ENCODE measurements at regions not wholly inside any gene's neighbourhood (a gene's known extent, or its start where the extent isn't known, plus 50 kb on each side); places are given as distances from the start of the nearest gene placed in this dataset.

DNA sequence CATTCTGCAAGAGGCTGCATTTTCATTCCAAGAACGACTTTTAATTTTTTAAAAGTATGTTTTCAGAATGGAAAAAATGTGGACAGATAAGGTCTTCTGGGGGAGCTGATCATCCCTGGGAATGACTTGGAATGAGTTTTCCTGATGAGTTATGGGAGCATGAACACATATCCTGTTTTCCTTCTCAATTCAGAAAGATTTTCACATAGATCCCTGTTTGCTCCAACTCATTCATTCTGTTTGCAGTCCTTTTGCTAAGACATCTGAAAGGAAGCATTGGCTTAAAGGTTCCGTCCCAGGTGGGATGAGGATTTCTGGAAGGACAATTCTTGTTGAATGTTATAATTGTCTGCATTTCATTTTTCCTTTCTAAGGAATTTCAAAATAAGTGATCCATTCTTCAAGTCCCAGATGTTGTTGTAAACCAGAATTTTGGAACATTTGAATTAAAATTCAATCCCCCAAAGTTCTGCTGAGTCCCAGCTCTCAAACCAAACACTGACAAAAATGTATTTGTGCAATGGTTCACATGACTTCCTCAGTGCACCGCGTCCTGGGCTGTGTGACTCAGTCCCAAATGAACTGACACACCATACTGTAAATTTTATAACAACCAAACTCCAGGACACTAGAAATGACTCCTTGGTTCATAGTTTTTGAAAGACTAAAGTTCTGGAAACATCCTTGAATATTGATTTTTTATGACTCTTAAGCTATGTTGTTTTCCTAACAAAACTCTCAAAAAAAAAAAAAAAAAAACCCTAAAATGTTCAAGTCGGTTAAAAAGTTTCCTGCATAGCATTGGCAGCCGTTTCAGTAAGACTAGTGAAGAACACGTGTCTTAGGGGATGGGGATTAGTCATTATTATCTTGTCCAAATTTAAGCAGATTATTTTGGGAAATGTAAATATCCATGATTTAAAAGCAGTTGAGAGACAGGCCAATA, 281.8 kb upstream of the TCF4 start:
- intact Hi-C loops (cut with micrococcal nuclease; ENCODE audit: unreplicated experiment) = no loop called here
- FAIRE-seq (no peak), DNase-seq (ENCODE audit: low read depth, low spot score) (no peak), ATAC-seq (no peak)
- H3K36me3 ChIP-seq (ENCODE audit: control insufficient read depth in 2 of 2, insufficient read depth in 2 of 2, low read length in 1 of 2) = no peaks in the 10 kb centered on the region
- CTCF ChIA-PET = no interaction called here
- H4K20me1 ChIP-seq (ENCODE audit: control insufficient read depth, insufficient read depth) = no peaks in the 10 kb centered on the region
- no peaks in the 10 kb centered on the region for H3K79me2 ChIP-seq (ENCODE audit: control insufficient read depth, insufficient read depth, low read length)
- no peak for TF ChIP-seq EZH2 (IDR thresholded peaks at IDR 0.05; ENCODE audit: borderline replicate concordance, control insufficient read depth, low read depth, low read length)
- TF ChIP-seq, protein P1, sequence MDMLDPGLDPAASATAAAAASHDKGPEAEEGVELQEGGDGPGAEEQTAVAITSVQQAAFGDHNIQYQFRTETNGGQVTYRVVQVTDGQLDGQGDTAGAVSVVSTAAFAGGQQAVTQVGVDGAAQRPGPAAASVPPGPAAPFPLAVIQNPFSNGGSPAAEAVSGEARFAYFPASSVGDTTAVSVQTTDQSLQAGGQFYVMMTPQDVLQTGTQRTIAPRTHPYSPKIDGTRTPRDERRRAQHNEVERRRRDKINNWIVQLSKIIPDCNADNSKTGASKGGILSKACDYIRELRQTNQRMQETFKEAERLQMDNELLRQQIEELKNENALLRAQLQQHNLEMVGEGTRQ (IDR thresholded peaks at IDR 0.05; ENCODE audit: borderline replicate concordance, low read depth, low read length) = no peak
- no peak overlapping the region for H3K27ac ChIP-seq (ENCODE audit: control insufficient read depth, insufficient read depth)
- no peaks in the 10 kb centered on the region for H3K27me3 ChIP-seq (replicated peaks in 1 of 2; ENCODE audit: control insufficient read depth in 2 of 2, insufficient read depth in 2 of 2, low read length in 1 of 2)
- H3K4me1 ChIP-seq (ENCODE audit: control insufficient read depth, insufficient read depth, low read length) = no peaks in the 10 kb centered on the region
- H3K9ac ChIP-seq (ENCODE audit: control insufficient read depth, insufficient read depth, low read length) = no peak overlapping the region
- H3K9me3 ChIP-seq (replicated peaks; ENCODE audit: control insufficient read depth, insufficient read depth, low read length) = no peaks in the 10 kb centered on the region
- POLR2A ChIA-PET = interaction anchor here (0.6 kb wide), 1 partner anchor 668 kb away, joined by 3 read pairs; no protein-coding TSS in a partner anchor
- WGBS (ENCODE audit: insufficient coverage, insufficient replicate concordance, low lambda C conversion rate, missing lambda C conversion rate) = 37% methylated on average over 7 of the region's 7 CpGs
- no peak overlapping the region for H3K4me2 ChIP-seq (ENCODE audit: control insufficient read depth, insufficient read depth)
- in situ Hi-C loops (cut with MboI) = no loop called here
- RAD21 ChIA-PET (ENCODE audit: unreplicated experiment) = no interaction called here
- H2AFZ ChIP-seq (ENCODE audit: control insufficient read depth, low read depth, low read length) = no peak overlapping the region
- SMC1A ChIA-PET (ENCODE audit: uncharacterized antibody, unreplicated experiment) = interaction anchor here (1.0 kb wide), 1 partner anchor 9 kb away, joined by 3 read pairs; no protein-coding TSS in a partner anchor
- no TSS peak for BruUV-seq (replicated peaks)
- H3K4me3 ChIP-seq = no peak overlapping the region

DNA sequence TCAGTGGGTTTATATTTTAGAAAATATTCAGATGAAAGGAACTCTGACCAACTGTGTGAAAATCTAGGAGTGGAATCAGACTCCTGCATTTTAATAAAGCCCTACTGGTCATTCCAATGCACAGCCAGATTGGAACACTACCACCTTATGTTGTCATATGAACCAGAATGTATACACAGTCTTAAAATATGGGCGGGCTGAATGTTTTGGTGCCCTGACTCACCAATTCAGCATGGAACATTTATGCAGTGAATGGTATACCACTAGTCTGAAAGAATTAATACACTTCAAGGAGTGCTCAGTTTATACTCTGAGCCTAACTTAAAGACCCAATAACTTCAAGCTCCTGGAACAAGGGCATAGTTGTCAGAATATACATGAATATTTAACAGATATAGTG, 280.9 kb upstream of the TCF4 start:
- FAIRE-seq (no peak), DNase-seq (ENCODE audit: low read depth, low spot score) (no peak), ATAC-seq (no peak)
- BruUV-seq (replicated peaks) = no TSS peak
- in situ Hi-C loops (cut with MboI) = no loop called here
- Histone ChIP-seq H3K27ac (ENCODE audit: control insufficient read depth, insufficient read depth) (no peak overlapping the region), H3K4me2 (ENCODE audit: control insufficient read depth, insufficient read depth) (no peak overlapping the region), H3K9ac (ENCODE audit: control insufficient read depth, insufficient read depth, low read length) (no peak overlapping the region), H3K9me3 (replicated peaks; ENCODE audit: control insufficient read depth, insufficient read depth, low read length) (no peaks in the 10 kb centered on the region), H2AFZ (ENCODE audit: control insufficient read depth, low read depth, low read length) (no peak overlapping the region), H3K36me3 (ENCODE audit: control insufficient read depth in 2 of 2, insufficient read depth in 2 of 2, low read length in 1 of 2) (no peaks in the 10 kb centered on the region), H3K27me3 (replicated peaks in 1 of 2; ENCODE audit: control insufficient read depth in 2 of 2, insufficient read depth in 2 of 2, low read length in 1 of 2) (no peaks in the 10 kb centered on the region), H3K4me1 (ENCODE audit: control insufficient read depth, insufficient read depth, low read length) (no peaks in the 10 kb centered on the region), H4K20me1 (ENCODE audit: control insufficient read depth, insufficient read depth) (no peaks in the 10 kb centered on the region), H3K79me2 (ENCODE audit: control insufficient read depth, insufficient read depth, low read length) (no peaks in the 10 kb centered on the region), H3K4me3 (no peak overlapping the region)
- POLR2A ChIA-PET = no interaction called here
- SMC1A ChIA-PET (ENCODE audit: uncharacterized antibody, unreplicated experiment) = no interaction called here
- 0% methylated on average over 1 of the region's 1 CpG for WGBS (ENCODE audit: insufficient coverage, insufficient replicate concordance, low lambda C conversion rate, missing lambda C conversion rate)
- intact Hi-C loops (cut with micrococcal nuclease; ENCODE audit: unreplicated experiment) = no loop called here
- CTCF ChIA-PET = no interaction called here
- RAD21 ChIA-PET (ENCODE audit: unreplicated experiment) = no interaction called here
- TF ChIP-seq NFIC (IDR thresholded peaks at IDR 0.05; ENCODE audit: low read depth, low read length) = no peak
- TF ChIP-seq PAX8 (IDR thresholded peaks at IDR 0.05) = no peak
- TF ChIP-seq ETV6 (conservative IDR thresholded peaks at IDR 0.05 in 1 of 2, IDR thresholded peaks at IDR 0.05 in 1 of 2; ENCODE audit: borderline replicate concordance in 1 of 2, low read depth in 1 of 2) = no peak
- TF ChIP-seq TAF1 (IDR thresholded peaks at IDR 0.05; ENCODE audit: borderline replicate concordance, low read depth, low read length) = no peak
- no peak for TF ChIP-seq EZH2 (IDR thresholded peaks at IDR 0.05; ENCODE audit: borderline replicate concordance, control insufficient read depth, low read depth, low read length)
- TF ChIP-seq FOS (IDR thresholded peaks at IDR 0.05; ENCODE audit: borderline replicate concordance, extremely low read depth, insufficient read length) = no peak
- no peak for TF ChIP-seq SMAD5 (IDR thresholded peaks at IDR 0.05; ENCODE audit: low read depth)
- TF ChIP-seq MYB (IDR thresholded peaks at IDR 0.05; ENCODE audit: borderline replicate concordance, low read depth, low read length) = no peak
- no peak for TF ChIP-seq ZNF622 (IDR thresholded peaks at IDR 0.05)
- TF ChIP-seq, protein P2, sequence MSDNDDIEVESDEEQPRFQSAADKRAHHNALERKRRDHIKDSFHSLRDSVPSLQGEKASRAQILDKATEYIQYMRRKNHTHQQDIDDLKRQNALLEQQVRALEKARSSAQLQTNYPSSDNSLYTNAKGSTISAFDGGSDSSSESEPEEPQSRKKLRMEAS (IDR thresholded peaks at IDR 0.05; ENCODE audit: low read depth, low read length) = no peak
- no peak for TF ChIP-seq SUZ12 (IDR thresholded peaks at IDR 0.05; ENCODE audit: unreplicated experiment)
- TF ChIP-seq POLR2AphosphoS2 (IDR thresholded peaks at IDR 0.05; ENCODE audit: low read depth, low read length) = no peak
- TF ChIP-seq KLF5 (IDR thresholded peaks at IDR 0.05; ENCODE audit: partially characterized antibody) = no peak
- no peak for TF ChIP-seq RAD51 (IDR thresholded peaks at IDR 0.05)
